Panc1 (cell line): ENCODE measurements at regions not wholly inside any gene's neighbourhood (a gene's known extent, or its start where the extent isn't known, plus 50 kb on each side); places are given as distances from the start of the nearest gene placed in this dataset.

Experiments
- POLR2AphosphoS5 ChIP-seq: IDR thresholded peaks from 2 replicates; pipeline ENCODE4 v1.6.1; 2012; ENCODE audit warnings: mild to moderate bottlenecking, low read depth, low read length, moderate library complexity
- TCF7L2 ChIP-seq: IDR thresholded peaks from 2 replicates; pipeline ENCODE4 v1.6.1; 2011; ENCODE audit warnings: mild to moderate bottlenecking, low read depth, low read length, inconsistent platforms
- TF ChIP-seq, protein P1 (sequence below): fragments of 450-650 bp; IDR thresholded peaks from 2 replicates; pipeline ENCODE4 v1.5.1; 2017; ENCODE audit warnings: mild to moderate bottlenecking
- TF ChIP-seq, protein P2 (sequence below), 2 experiments: IDR thresholded peaks; 2 replicates each; pipeline ENCODE4 v1.6.1; 2011 to 2012; ENCODE audit warnings: low read depth in 2 of 2, control low read depth in 1 of 2, low read length in 1 of 2, mild to moderate bottlenecking in 1 of 2, moderate library complexity in 1 of 2; ENCODE audit not compliant: insufficient read depth in 1 of 2

DNA sequence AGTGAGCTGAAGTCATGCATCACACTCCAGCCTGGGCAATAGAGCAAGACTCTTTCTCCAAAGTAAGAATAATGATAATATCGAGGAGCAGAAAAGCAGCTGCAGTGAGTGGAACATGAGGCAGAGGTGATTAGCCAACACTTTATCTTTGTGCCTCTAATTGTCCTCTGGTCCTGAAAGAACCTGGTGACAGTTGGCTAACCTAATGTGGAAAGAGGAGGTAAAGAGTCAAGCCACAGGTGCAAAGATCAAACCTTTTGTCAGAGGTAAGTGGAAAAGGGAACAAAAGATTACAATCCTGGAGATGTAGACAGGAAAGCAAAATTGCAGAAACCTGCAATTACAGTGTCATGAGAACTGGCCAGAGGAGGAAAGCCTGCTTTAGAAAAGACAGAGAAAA, 53.5 kb upstream of the LCLAT1 start:
- TF ChIP-seq, protein P1, sequence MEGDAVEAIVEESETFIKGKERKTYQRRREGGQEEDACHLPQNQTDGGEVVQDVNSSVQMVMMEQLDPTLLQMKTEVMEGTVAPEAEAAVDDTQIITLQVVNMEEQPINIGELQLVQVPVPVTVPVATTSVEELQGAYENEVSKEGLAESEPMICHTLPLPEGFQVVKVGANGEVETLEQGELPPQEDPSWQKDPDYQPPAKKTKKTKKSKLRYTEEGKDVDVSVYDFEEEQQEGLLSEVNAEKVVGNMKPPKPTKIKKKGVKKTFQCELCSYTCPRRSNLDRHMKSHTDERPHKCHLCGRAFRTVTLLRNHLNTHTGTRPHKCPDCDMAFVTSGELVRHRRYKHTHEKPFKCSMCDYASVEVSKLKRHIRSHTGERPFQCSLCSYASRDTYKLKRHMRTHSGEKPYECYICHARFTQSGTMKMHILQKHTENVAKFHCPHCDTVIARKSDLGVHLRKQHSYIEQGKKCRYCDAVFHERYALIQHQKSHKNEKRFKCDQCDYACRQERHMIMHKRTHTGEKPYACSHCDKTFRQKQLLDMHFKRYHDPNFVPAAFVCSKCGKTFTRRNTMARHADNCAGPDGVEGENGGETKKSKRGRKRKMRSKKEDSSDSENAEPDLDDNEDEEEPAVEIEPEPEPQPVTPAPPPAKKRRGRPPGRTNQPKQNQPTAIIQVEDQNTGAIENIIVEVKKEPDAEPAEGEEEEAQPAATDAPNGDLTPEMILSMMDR: no peak
- no peak for TF ChIP-seq POLR2AphosphoS5
- no peak for TF ChIP-seq TCF7L2
- TF ChIP-seq, protein P2, sequence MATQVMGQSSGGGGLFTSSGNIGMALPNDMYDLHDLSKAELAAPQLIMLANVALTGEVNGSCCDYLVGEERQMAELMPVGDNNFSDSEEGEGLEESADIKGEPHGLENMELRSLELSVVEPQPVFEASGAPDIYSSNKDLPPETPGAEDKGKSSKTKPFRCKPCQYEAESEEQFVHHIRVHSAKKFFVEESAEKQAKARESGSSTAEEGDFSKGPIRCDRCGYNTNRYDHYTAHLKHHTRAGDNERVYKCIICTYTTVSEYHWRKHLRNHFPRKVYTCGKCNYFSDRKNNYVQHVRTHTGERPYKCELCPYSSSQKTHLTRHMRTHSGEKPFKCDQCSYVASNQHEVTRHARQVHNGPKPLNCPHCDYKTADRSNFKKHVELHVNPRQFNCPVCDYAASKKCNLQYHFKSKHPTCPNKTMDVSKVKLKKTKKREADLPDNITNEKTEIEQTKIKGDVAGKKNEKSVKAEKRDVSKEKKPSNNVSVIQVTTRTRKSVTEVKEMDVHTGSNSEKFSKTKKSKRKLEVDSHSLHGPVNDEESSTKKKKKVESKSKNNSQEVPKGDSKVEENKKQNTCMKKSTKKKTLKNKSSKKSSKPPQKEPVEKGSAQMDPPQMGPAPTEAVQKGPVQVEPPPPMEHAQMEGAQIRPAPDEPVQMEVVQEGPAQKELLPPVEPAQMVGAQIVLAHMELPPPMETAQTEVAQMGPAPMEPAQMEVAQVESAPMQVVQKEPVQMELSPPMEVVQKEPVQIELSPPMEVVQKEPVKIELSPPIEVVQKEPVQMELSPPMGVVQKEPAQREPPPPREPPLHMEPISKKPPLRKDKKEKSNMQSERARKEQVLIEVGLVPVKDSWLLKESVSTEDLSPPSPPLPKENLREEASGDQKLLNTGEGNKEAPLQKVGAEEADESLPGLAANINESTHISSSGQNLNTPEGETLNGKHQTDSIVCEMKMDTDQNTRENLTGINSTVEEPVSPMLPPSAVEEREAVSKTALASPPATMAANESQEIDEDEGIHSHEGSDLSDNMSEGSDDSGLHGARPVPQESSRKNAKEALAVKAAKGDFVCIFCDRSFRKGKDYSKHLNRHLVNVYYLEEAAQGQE (IDR thresholded peaks at IDR 0.05; ENCODE audit: insufficient read depth in 1 of 2, low read depth in 2 of 2, low read length in 1 of 2): no peak
